Stimulated activated CD8-positive, alpha-beta memory T cell treated with anti-CD3 and anti-CD28 coated beads, Interleukin-4, amount 100 ng/mL, for 24 hours (primary cell): ENCODE measurements at regions not wholly inside any gene's neighbourhood (a gene's known extent, or its start where the extent isn't known, plus 50 kb on each side); places are given as distances from the start of the nearest gene placed in this dataset.
"Not testable (repeated sequence)": the region's sequence is repeated elsewhere in the genome, so short reads cannot be mapped to it uniquely, and the experiment has no call there.

Experiments used
- DNase-seq: peaks from one replicate; pipeline ENCODE4 v3.0.0-alpha.2; 2020; ENCODE audit warnings: low read depth

DNA sequence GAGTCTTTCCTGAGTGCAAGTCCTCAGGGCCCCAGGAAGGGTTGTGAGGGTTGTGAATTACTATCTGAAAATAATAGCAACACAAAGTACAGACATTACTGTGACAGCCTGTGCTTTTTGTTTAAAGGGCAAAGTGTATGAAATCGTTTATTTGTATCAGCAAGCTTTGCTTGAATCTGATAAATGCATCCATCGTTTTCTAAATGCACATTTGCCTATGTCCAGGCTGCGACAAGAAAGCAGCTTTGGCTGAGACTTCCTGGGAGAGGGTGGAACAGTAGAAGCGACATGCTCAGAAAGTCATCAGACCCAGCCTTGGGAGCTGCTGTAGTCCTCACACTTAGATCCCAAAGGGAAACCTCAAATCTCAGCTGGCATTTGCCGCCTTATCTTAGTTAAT lies 524.2 kb upstream of the SALL3 start:
- no peak for DNase-seq

DNA sequence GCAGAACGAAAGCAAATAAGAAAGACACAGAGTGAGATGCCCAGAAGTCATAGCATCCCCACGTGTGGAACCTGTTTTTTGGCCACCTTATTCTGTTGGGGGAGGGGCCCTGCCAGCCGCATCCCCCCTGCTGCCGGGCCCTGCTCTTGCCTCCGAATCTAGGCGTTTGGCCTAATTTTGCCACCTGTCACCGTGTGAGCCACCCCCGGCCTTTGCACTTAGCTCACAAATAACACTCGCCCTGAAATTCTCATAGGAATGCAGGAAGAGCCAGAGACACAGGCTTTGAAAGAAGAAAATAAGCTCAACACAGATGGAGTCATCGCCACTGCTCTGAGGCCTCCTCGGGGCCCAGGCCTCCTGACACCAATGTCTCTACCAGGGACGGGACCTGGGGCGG lies 522.6 kb upstream of the SALL3 start:
- no peak for DNase-seq

DNA sequence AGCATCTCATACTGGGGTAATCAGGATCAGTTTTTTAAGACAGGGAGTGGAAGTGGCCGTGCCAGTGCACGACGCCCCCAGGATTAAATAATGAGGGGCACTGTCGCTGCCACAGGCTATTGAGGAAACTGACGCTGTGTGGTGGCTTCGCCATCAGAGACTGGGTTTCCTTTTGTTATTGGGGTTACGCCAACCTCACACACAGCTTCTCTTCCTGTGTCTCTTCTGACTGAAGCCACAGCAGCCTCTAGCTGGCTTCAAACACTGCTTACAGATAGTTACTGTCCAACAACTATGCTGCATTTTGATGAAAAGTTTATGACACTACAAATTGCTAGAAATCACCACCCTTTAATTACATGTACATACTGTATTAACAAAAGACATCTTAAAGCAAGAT lies 521.9 kb upstream of the SALL3 start:
- DNase-seq: no peak

DNA sequence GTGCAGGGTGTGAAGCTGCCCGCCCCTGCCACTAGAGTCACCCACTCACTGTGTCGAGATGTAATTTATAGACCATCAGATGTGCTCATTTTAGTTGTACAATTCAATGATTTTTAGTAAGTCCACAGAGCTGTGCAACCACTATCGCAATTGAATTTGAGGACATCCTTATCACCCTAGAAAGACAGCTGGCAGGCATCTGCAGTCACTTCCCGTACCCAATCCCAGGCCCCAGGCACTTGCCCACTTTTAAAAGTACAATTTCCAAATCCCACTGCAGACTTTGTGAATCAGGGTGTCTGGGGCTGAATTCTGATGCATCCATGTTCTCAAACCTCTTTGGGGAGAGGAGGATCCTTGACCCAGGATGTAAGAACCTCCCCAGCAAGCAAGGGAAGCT lies 521.3 kb upstream of the SALL3 start:
- DNase-seq: no peak

DNA sequence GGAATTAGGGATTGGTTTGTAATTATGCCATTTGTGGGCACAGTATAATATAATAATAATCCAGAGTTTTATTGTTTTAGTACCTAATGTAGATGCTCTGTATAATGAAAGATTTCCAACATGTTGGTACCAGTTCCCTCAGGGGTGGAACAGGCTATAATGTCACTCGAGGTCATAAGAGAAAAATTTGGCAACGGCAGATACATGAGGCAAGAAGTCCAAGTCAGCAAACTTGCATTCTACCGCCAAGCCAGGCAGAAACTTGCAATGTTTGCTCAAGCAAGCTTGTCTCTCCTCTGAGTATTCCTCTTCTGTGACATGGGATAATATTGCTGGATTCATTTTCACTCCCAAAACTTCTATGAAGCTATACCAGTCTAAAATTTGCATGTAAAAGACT lies 520.0 kb upstream of the SALL3 start:
- no peak for DNase-seq

DNA sequence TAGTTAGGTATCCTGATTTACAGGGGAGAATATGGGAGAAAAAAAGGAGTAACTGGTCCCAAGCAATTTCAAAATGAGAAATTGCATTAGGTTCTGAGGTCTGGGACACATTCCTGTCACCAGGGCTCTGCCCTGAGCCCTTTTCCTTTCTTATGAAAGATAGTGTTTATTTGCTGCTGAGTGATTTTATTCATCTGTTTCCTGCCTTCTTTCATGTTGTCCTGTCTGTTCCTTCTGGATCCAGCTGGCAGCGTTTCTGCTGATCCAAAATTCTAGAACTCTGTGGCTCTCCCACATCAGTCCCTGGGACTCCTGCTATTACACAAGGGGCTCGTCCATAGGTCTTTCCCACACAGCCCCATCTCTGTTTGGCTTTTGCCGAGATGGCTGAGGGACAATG lies 519.1 kb upstream of the SALL3 start:
- no peak for DNase-seq

DNA sequence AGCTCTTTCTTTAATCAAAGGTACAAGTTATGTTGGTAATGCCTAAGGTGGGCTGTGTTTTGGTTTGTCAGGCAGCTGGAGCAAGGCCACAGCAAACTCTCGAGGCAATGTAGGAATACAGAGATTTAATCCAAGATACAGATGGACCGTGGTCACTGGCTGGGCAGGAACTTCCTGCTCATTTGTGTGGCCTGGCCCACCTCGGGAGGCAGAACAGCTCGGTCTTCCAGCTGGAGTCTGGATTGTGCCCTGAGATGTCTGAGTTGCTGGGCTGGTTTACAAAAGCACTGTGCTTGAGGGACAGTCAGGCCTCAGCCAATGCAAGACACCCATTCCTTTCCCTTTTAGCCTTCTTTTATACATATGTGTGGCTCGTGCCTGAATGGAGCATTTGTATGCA lies 506.1 kb upstream of the SALL3 start:
- DNase-seq: no peak

DNA sequence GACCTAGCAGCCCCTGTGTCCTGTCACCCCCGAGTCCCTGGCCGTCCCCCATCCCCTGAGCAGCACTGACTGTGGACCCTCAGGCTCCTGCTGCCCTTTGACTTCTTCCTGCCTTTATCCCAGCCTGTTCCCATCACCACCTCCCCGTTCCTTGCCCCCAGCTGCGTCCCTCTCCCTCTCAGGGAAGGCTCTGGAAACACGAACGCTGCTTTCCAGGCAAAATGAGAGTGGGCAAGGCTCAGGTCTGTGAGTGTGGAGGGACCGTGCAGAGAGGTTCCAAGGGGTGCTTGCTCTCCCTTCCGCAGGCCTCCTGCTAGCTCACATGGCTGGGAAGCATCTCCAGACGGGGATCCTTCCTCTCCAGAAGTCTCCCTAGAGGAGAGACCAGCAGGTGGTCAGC lies 501.8 kb upstream of the SALL3 start:
- no peak for DNase-seq

DNA sequence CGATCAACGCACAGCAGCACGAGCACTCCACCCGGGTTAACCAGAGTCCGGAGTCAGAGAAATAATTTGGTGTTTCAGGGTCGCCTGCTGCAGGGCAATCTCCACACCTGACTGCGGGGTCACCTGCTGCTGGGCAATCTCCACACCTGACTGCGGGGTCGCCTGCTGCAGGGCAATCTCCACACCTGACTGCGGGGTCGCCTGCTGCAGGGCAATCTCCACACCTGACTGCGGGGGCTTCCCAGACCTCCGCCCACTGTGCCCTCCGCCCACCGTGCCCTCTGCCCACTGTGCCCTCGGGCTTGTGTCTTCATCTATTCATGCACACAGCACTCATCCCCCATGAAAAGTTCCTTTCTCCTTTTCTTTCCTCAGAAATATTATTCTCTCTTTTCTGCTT lies 500.2 kb upstream of the SALL3 start:
- DNase-seq: no peak

DNA sequence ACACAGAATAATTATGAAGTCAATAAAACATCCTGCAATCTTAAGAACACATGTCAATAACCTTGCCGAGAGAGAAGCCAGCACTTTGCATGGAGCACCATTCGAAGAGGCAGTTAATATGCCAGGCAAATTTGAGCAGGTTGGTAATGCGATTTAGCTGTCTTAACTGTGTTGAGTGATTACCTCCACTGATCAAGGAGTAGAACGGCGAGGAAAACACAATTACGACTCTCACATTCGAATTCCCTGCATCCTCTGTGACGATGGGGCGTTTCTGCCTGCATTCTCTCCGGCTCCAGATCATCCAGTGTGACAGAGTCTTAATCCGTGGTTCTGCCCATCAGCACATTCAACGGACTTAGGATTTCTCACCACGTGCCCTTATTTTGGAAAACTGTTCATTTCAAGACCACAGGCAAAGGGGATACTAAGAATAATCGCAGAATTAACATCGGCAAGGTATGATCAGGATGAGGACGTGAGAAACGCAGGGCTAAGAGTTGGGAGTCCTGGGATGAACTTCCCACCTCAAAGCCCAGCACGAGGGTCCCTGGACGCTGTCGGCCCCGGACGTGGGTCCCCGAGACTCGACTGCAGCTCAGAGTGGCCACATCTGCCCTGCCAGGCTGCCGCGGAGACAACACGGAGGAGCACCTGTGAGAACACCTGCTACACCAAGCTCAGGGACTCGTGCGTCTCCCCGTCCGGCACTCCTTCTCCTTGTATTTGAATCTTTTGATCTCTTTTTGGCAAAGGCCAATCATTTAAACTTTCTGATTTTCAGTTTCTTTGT lies 499.2 kb upstream of the SALL3 start:
- no peak for DNase-seq

DNA sequence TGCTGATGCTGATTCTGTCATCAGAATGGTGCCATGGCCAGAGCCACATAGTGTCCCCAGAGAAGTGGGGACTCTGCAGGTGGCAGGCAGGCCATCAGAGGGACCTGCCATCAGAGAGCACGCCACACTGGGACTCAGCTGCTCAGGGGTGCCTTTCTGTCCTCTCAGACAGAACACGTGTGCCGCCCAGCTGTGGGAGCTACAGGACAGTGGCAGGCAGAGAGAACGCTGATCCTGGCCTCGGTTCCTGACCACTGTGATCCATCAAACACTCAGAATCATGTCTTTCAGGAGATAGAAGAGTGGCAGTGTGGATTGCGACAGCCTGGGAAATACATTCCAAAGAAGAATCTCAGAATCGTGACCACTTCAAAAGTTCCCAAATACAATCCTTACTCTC lies 497.2 kb upstream of the SALL3 start:
- no peak for DNase-seq

DNA sequence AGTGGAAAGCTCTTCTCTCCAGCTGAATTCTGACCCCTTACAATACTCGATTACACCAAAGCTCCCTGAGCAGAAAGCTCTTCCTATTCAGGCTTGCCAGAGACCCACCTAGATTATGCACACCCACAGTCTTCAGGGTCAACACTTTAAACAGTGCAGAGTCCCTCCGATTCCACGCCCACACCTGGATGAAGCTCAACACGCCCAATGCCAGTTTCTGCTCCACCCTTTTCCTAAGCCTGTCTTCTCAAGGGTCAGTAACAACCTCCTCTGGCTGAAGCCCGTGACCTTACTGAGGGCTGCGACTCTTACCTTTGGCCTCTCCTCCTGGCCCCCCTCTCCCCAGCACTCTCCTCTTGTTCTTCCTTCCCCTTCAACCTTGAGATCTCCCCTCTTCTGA lies 492.0 kb upstream of the SALL3 start:
- no peak for DNase-seq

DNA sequence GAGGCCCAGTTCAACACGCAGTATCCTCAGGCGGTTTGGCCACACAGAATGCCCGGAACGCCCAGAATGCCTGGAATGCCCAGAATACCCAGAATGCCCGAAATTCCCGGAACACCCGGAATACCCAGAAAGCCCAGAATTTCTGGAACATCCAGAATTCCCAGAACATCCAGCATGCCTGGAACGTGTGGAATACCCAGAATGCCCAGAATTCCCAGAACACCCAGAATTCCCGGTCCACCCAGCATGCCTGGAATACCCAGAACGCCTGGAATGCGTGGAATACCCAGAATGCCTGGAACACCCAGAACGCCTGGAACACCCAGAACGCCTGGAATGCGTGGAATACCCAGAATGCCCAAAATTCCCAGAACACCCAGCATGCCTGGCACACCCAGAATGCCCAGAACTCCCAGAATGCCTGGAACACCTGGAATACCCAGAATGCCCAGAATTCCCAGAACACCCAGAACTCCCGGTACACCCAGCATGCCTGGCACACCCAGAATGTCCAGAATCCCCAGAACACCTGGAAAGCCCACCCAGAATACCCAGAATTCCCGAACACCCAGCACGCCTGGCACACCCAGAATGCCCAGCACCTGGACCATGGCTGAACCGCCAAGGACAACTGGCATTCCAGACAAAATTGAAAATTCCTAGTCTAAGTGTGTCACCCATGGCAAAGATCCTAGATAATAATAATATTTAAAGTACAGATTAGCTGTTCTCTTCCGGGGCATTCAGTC lies 487.4 kb upstream of the SALL3 start:
- no peak for DNase-seq

DNA sequence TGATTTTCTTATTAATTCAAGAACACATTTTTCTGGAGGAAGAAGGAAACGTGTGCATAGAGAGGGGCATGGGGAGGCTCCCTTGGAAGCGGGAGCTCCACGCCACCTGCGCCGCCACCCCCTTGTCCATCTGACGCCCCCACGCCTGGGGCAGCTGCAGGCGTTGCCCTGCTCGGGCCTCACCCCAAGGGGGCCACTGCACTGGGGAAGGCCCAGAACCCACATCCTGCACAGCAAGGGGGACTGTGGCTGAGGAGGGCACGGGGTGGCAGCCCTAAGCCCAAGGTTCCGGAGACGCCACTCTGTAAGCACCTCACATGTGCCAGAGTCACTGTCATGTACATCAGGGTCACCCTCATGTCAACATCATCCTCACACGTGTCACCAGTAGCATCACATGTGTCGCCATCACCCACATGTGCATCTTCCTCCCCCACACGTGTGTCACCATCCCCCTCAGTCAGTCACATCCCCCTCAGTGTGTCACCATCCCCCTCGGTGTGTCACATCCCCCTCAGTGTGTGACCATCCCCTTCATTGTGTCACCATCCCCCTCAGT lies 486.7 kb upstream of the SALL3 start:
- DNase-seq: no peak

DNA sequence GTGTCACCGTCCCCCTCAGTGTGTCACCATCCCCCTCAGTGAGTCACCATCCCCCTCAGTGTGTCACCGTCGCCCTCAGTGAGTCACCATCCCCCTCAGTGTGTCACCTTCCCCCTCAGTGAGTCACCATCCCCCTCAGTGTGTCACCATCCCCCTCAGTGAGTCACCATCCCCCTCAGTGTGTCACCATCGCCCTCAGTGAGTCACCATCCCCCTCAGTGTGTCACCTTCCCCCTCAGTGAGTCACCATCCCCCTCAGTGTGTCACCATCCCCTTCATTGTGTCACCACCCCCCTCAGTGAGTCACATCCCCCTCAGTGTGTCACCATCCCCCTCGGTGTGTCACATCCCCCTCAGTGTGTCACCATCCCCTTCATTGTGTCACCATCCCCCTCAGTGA lies 486.1 kb upstream of the SALL3 start:
- DNase-seq: not testable (repeated sequence)

DNA sequence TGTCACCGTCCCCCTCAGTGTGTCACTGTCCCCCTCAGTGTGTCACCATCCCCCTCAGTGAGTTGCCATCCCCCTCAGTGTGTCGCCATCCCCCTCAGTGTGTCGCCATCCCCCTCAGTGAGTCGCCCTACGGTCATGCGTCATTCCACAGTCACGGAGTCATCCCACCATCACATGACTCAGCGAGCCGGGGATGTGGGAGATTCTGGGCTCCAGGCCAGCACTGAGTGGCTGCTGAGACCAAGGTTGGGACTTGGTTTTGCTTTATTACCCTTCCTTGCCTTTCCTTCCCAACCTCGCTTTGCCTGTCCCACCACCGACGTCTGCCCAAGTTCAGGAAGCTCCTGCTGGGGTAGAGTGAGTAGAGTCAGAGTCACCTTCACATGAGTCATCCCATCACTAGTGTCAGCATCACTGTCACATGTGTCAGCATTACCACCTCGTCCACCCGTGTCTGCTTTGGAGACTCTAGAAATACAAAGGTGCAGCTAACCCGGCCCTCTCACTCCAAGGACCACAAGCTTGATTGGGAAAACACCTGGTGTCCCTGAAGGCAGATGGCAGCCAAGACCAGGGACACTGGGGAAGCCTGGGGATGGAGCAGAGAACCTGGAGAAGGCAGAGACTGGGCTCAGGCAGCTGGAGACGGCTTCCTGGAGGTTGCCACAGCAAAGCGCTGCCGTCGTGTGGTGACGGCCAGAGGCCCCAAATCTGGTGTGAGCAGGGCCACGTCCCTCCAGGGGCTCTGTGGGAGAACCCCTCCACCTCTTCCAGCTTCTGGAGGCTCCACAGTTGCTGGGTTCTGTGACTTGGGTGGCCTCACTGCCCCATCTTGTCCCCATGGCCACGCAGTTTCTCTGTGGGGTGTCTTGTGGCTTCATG lies 485.2 kb upstream of the SALL3 start:
- DNase-seq: no peak

DNA sequence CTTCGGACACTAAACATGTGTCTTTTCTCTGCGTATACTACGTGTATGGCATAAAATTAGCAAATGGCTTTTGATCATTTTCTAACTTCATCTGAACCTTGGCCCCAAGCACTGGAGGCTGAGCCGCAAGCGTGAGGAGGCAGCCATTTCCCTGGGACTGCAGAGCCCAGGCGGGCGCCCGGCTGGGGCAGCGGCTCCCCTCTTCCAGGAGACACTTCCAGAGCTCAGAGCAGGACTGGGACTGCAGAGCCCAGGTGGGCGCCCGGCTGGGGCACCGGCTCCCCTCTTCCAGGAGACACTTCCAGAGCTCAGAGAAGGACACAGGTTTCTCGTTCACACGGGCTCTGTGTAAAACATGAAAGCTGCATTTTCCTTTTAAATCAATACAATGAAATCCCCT lies 484.1 kb upstream of the SALL3 start:
- DNase-seq: no peak

DNA sequence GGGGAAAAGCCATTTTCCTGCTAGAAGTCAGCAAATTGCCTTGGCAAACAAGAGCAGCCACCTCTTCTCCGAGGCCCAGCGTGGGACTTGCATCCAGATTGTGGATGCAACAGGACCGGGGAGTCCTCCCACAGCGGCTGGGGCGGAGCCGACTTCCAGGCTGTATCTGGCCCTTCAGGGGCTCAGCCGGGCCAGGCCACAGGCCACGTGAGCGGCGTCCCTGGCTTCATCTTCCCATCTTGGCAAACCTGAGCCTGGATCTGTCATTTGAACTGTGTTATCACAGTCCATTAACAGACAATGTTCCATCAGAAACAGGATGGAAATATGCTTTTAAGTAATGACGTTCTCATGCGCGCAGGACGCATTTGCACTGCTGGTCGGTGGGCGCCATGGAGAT lies 483.5 kb upstream of the SALL3 start:
- no peak for DNase-seq

DNA sequence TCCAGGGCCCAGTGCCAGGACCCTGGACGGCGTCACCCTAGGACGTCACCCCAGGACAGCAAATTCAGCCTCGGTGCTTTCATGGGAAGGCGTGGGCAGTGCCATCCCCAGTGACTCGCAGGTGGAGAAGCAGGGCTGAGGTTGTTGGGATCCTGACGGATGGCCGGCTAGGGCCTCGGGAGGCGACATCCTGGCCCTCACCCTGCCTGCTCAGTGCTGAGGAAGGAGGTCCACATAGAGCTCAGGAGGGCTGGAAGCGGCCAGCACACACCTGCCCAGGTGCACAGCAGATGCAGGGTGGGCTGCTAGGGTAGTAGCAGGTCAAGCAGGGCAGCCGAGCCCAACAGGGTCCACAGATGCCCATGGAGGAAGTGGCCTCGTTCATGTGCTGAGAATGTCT lies 482.0 kb upstream of the SALL3 start:
- DNase-seq: no peak

DNA sequence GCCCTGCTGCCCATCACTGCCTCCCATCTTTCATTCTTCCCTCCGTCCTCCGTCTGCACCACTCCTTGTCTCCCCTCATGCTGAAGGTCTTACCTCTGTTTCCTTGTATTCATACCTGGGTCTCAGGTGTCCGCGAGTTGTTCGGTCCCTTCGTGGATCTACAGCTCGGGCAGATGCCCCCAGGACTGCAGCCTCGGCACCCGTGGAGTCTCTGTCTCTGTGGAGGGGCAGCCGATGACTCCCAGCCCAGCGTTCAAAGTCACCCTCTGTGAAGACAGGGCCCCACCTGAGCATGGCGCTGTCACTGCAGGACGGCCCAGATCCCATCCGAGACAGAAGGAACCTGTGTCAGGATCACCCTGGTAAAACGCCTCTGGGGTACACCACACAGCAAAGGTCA lies 480.0 kb upstream of the SALL3 start:
- DNase-seq: no peak

DNA sequence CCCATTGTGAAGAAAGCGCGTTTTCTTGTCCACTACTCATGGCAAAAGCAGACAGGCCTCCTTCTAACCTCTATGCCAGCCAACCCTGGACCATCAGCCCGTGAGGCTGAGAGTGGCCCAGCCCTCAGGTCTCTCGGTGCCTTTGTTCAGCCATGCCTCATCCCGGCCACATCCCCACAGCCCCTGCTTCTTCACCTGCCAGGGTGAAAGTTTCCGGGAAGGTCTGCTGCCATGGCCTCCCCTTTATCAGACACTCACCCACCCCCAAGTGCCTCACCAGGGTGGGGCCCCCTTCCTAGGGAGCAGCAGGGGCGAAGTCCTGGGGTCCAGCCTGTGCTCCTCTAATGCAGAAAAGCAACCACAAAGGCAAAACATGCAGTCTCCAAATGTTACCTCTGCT lies 478.4 kb upstream of the SALL3 start:
- DNase-seq: no peak

DNA sequence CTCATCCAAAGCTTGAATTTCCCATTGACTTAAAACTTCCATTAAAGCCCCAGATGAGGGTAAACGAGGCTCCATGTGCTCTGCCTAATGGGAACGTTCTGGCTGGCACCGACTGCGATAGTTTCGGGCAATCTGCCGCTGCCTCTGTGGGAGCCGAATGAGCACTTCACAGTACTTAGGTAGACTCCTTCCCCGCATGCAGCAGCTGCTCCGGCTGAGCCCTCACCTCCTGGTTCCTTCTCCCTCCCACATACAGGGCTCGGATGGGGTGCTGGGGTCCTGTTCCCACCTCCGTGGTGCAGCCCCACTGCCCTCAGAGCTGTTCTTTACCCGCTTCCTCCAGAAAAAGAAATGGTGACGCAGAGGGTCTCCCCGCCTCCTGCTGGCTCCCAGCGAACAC lies 476.5 kb upstream of the SALL3 start:
- no peak for DNase-seq
